ENCODE measurements at regions not wholly inside any gene's neighbourhood (a gene's known extent, or its start where the extent isn't known, plus 50 kb on each side); places are given as distances from the start of the nearest gene placed in this dataset.

DNA sequence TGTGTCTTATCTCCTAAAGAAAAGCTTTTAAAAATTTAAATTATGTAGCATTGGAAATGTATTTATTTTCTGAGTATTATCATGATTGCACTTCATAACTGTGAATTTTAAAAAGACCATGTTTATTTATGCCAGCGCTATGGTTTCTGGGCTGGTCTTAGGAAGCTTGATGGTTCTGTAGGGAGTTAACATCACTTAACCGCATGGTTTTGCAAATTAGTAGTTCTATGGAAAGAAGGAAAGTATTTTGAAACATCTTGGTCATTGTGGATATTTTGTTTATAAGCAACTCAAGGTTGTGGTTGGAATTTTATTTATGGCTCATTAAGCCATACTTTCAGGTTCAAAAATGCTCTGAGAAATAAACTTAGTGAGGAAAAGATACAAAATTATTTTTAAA is 549.4 kb downstream of the STK39 start:
- no peak for DNase-seq
- TF ChIP-seq, protein P1, sequence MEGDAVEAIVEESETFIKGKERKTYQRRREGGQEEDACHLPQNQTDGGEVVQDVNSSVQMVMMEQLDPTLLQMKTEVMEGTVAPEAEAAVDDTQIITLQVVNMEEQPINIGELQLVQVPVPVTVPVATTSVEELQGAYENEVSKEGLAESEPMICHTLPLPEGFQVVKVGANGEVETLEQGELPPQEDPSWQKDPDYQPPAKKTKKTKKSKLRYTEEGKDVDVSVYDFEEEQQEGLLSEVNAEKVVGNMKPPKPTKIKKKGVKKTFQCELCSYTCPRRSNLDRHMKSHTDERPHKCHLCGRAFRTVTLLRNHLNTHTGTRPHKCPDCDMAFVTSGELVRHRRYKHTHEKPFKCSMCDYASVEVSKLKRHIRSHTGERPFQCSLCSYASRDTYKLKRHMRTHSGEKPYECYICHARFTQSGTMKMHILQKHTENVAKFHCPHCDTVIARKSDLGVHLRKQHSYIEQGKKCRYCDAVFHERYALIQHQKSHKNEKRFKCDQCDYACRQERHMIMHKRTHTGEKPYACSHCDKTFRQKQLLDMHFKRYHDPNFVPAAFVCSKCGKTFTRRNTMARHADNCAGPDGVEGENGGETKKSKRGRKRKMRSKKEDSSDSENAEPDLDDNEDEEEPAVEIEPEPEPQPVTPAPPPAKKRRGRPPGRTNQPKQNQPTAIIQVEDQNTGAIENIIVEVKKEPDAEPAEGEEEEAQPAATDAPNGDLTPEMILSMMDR (IDR thresholded peaks at IDR 0.05): no peak
- Histone ChIP-seq H3K4me3 (no peak overlapping the region), H3K4me1 (ENCODE audit: low read depth) (no peaks in the 10 kb centered on the region), H3K9me3 (no peaks in the 10 kb centered on the region), H3K36me3 (ENCODE audit: low read depth) (no peaks in the 10 kb centered on the region)
- no peak for ATAC-seq
- intact Hi-C loops (cut with DNase I, micrococcal nuclease): no loop called here

GRCh38 chr2:167697194-167697593 is 550.2 kb downstream of the STK39 start:
- TF ChIP-seq, protein P1 (IDR thresholded peaks at IDR 0.05): no peak
- no peaks in the 10 kb centered on the region for H3K9me3 ChIP-seq
- no peaks in the 10 kb centered on the region for H3K4me1 ChIP-seq (ENCODE audit: low read depth)
- no peaks in the 10 kb centered on the region for H3K36me3 ChIP-seq (ENCODE audit: low read depth)
- intact Hi-C loops (cut with DNase I, micrococcal nuclease): no loop called here
- ATAC-seq: no peak
- DNase-seq: no peak
- H3K4me3 ChIP-seq: no peak overlapping the region

DNA sequence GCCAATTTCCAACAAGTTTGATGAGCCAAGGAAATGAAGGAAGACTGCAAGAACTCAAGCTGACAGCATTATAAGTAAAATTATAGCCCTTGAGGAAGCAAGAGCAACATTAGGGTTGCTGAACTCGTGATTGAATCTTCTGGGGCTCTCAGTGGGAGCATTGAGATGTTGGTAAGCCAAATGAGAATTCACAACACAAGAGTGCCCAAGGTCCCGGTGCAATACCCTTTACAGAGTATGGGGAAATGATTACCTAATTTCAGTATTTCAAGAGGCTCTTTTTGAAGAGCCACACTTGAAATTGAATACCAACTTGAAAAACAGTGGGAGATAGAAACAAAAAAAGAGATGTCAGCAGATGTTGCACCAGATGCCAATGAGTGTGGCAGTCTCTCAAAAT is 554.5 kb downstream of the STK39 start:
- no peaks in the 10 kb centered on the region for H3K4me1 ChIP-seq (ENCODE audit: low read depth)
- intact Hi-C loops (cut with DNase I, micrococcal nuclease): no loop called here
- DNase-seq: no peak
- ATAC-seq: no peak
- H3K36me3 ChIP-seq (ENCODE audit: low read depth): no peaks in the 10 kb centered on the region
- TF ChIP-seq, protein P1 (IDR thresholded peaks at IDR 0.05): no peak
- no peaks in the 10 kb centered on the region for H3K9me3 ChIP-seq
- H3K4me3 ChIP-seq: no peak overlapping the region

GRCh38 chr2:167692191-167692590 is 555.2 kb downstream of the STK39 start:
- intact Hi-C loops (cut with DNase I, micrococcal nuclease): no loop called here
- TF ChIP-seq, protein P1 (IDR thresholded peaks at IDR 0.05): no peak
- Histone ChIP-seq H3K4me3 (no peak overlapping the region), H3K36me3 (ENCODE audit: low read depth) (no peaks in the 10 kb centered on the region), H3K9me3 (no peaks in the 10 kb centered on the region), H3K4me1 (ENCODE audit: low read depth) (no peaks in the 10 kb centered on the region)
- no peak for DNase-seq
- ATAC-seq: no peak

GRCh38 chr2:167689444-167689843 is 558.0 kb downstream of the STK39 start:
- no peaks in the 10 kb centered on the region for H3K36me3 ChIP-seq (ENCODE audit: low read depth)
- no peak overlapping the region for H3K4me3 ChIP-seq
- ATAC-seq (no peak), DNase-seq (no peak)
- intact Hi-C loops (cut with DNase I, micrococcal nuclease): no loop called here
- TF ChIP-seq, protein P1 (IDR thresholded peaks at IDR 0.05): no peak
- no peaks in the 10 kb centered on the region for H3K4me1 ChIP-seq (ENCODE audit: low read depth)
- no peaks in the 10 kb centered on the region for H3K9me3 ChIP-seq

DNA sequence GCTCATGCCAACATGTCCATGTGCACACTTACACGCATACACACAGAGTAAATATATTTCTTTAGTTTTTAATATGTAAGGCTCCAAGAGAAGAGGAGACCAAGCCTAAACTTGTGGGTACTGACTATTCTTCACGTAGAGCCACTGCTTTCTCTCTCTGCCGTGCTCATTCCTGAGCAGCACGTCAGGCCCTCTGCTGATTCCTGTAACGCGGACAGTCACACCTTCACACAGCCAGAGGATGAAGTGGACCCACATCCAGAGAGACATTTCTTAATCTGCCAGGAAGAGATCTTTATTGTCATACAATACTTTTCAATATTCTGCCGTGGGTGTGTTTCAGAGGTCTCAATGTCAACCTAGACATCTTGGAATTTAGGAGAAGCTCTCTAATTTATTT is 560.7 kb downstream of the STK39 start:
- H3K4me1 ChIP-seq (ENCODE audit: low read depth): no peaks in the 10 kb centered on the region
- H3K36me3 ChIP-seq (ENCODE audit: low read depth): no peaks in the 10 kb centered on the region
- ATAC-seq: no peak
- no peak overlapping the region for H3K4me3 ChIP-seq
- TF ChIP-seq, protein P1 (IDR thresholded peaks at IDR 0.05): no peak
- no peaks in the 10 kb centered on the region for H3K9me3 ChIP-seq
- DNase-seq: no peak
- intact Hi-C loops (cut with DNase I, micrococcal nuclease): no loop called here

Data from mucosa of descending colon (tissue), 3 donors.